C4-2B (cell line): ENCODE measurements at regions not wholly inside any gene's neighbourhood (a gene's known extent, or its start where the extent isn't known, plus 50 kb on each side); places are given as distances from the start of the nearest gene placed in this dataset.

Source experiments
- ZFX ChIP-seq: fragments of 450-650 bp; IDR thresholded peaks from 2 replicates; pipeline ENCODE4 v1.6.1; 2017
- TF ChIP-seq, protein P1 (sequence below): fragments of 450-650 bp; conservative IDR thresholded peaks from 2 replicates; pipeline ENCODE4 v1.5.1; 2017; ENCODE audit warnings: mild to moderate bottlenecking

DNA sequence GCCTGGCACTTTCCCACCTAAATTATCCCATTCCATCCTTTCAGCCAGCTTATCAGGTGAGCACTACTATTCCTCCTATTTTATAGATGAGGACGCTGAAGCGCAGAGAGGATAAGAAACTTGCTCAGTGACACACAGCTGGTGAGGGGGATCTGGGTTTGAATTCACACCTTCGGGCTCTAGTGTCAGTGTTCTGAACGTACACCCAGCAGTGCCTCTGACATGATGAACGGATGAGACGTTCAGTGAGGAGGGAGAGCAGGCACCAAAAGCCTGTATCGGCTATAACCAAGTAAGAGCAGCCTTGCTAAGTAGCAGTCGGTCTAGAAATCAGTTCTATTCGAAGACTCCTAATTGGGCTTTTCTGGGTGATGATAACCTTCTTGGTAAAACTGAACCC, 167.0 kb downstream of the ASB1 start:
- TF ChIP-seq, protein P1, sequence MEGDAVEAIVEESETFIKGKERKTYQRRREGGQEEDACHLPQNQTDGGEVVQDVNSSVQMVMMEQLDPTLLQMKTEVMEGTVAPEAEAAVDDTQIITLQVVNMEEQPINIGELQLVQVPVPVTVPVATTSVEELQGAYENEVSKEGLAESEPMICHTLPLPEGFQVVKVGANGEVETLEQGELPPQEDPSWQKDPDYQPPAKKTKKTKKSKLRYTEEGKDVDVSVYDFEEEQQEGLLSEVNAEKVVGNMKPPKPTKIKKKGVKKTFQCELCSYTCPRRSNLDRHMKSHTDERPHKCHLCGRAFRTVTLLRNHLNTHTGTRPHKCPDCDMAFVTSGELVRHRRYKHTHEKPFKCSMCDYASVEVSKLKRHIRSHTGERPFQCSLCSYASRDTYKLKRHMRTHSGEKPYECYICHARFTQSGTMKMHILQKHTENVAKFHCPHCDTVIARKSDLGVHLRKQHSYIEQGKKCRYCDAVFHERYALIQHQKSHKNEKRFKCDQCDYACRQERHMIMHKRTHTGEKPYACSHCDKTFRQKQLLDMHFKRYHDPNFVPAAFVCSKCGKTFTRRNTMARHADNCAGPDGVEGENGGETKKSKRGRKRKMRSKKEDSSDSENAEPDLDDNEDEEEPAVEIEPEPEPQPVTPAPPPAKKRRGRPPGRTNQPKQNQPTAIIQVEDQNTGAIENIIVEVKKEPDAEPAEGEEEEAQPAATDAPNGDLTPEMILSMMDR, result no peak
- TF ChIP-seq ZFX, result no peak
